Left ventricle myocardium inferior (tissue), 1 donor: ENCODE measurements at regions not wholly inside any gene's neighbourhood (a gene's known extent, or its start where the extent isn't known, plus 50 kb on each side); places are given as distances from the start of the nearest gene placed in this dataset.
A peak's percentile ranks its signal among the peaks of the same experiment; 100 is the strongest.

Source experiments
- DNase-seq: peaks from one replicate; pipeline ENCODE4 v3.0.0-alpha.2; 2020
- H3K27ac ChIP-seq: fragments of 200-600 bp; replicated peaks from 2 replicates; pipeline ENCODE4 v1.8.0; 2021
- H3K27me3 ChIP-seq: fragments of 200-600 bp; 2 replicates; pipeline ENCODE4 v1.8.0; 2021; ENCODE audit warnings: low read depth
- H3K36me3 ChIP-seq: fragments of 200-600 bp; 2 replicates; pipeline ENCODE4 v1.8.0; 2021
- H3K4me1 ChIP-seq: fragments of 200-600 bp; 2 replicates; pipeline ENCODE4 v1.8.0; 2021
- H3K4me3 ChIP-seq: fragments of 200-600 bp; 2 replicates; pipeline ENCODE4 v1.8.0; 2021; ENCODE audit warnings: mild to moderate bottlenecking, moderate library complexity
- H3K9me3 ChIP-seq: fragments of 200-600 bp; replicated peaks from 2 replicates; pipeline ENCODE4 v1.8.0; 2021
- CTCF ChIP-seq: fragments of 200-600 bp; IDR thresholded peaks from 2 replicates; pipeline ENCODE4 v1.8.0; 2021; ENCODE audit warnings: antibody characterized with exemption, mild to moderate bottlenecking, borderline replicate concordance
- intact Hi-C: fragments of 100-400 bp; cut with micrococcal nuclease; formaldehyde crosslinking; loops from one replicate; pipeline ENCODE4 v1.11.0; 2022
- donor health status: DM: no; HTN: yes; CAD: no; lungs with severe emphysema.

GRCh38 chr5:156271569-156271968 lies 55.4 kb upstream of the SGCD start:
- Histone ChIP-seq H3K4me1 (peaks cover 32% of the 10 kb centered on the region), H3K4me3 (no peak overlapping the region), H3K27ac (peak overlapping the region; percentile 82), H3K36me3 (no peaks in the 10 kb centered on the region), H3K27me3 (no peaks in the 10 kb centered on the region), H3K9me3 (peaks cover 12% of the 10 kb centered on the region)
- intact Hi-C loops, result no loop called here
- no peak for DNase-seq
- TF ChIP-seq CTCF, result no peak

- Histone ChIP-seq H3K4me3 (no peak overlapping the region), H3K9me3 (peaks cover 12% of the 10 kb centered on the region), H3K27me3 (no peaks in the 10 kb centered on the region), H3K27ac (peak overlapping the region; percentile 82), H3K4me1 (peaks cover 37% of the 10 kb centered on the region), H3K36me3 (no peaks in the 10 kb centered on the region)
- no peak for DNase-seq
- intact Hi-C loops, result no loop called here
- TF ChIP-seq CTCF, result no peak
Observed at GRCh38 chr5:156272139-156272538, 54.8 kb upstream of the SGCD start.

- no peak for DNase-seq
- no peak for TF ChIP-seq CTCF
- Histone ChIP-seq H3K4me1 (peaks cover 44% of the 10 kb centered on the region), H3K9me3 (peaks cover 12% of the 10 kb centered on the region), H3K36me3 (no peaks in the 10 kb centered on the region), H3K4me3 (no peak overlapping the region), H3K27ac (peak overlapping the region; percentile 82), H3K27me3 (no peaks in the 10 kb centered on the region)
- intact Hi-C loops, result no loop called here
Observed at GRCh38 chr5:156273325-156273724, 53.6 kb upstream of the SGCD start.

- TF ChIP-seq CTCF, result no peak
- DNase-seq, result no peak
- no peak overlapping the region for H3K4me3 ChIP-seq
- H3K36me3 ChIP-seq, result no peaks in the 10 kb centered on the region
- no peak overlapping the region for H3K27ac ChIP-seq
- H3K27me3 ChIP-seq, result no peaks in the 10 kb centered on the region
- H3K4me1 ChIP-seq, result peaks cover 44% of the 10 kb centered on the region
- intact Hi-C loops, result no loop called here
- peaks cover 10% of the 10 kb centered on the region for H3K9me3 ChIP-seq
Observed at GRCh38 chr5:156274453-156274852, 52.5 kb upstream of the SGCD start.
